K562 (cell line): ENCODE measurements at regions not wholly inside any gene's neighbourhood (a gene's known extent, or its start where the extent isn't known, plus 50 kb on each side); places are given as distances from the start of the nearest gene placed in this dataset.

Experiments
- PHF21A ChIP-seq: fragments of 450-650 bp; IDR thresholded peaks from 2 replicates; pipeline ENCODE4 v1.6.1; 2017; ENCODE audit warnings: low read depth, borderline replicate concordance
- SIN3A ChIP-seq, 2 experiments: fragments of 150-350 bp in 1 of 2; IDR thresholded peaks; 2 replicates each; pipeline ENCODE4 v1.6.1; 2011 to 2016; ENCODE audit warnings: borderline replicate concordance in 2 of 2, low read depth in 2 of 2, low read length in 2 of 2, mild to moderate bottlenecking in 2 of 2, moderate library complexity in 2 of 2; ENCODE audit not compliant: control insufficient read depth in 1 of 2
- ZNF274 ChIP-seq: IDR thresholded peaks from 2 replicates; pipeline ENCODE4 v1.6.1; 2011; ENCODE audit warnings: low read depth, mild to moderate bottlenecking, low read length, moderate library complexity, borderline replicate concordance
- ZNF347 ChIP-seq: fragments of 450-650 bp; formaldehyde crosslinking; IDR thresholded peaks from 2 replicates; pipeline ENCODE4 v1.4.0; 2020; ENCODE audit warnings: low read depth, mild to moderate bottlenecking, moderate library complexity
- TF ChIP-seq, protein P1 (sequence below): sonication (generic); formaldehyde crosslinking; IDR thresholded peaks from 2 replicates; pipeline ENCODE4 v1.9.0; 2022; ENCODE audit warnings: mild to moderate bottlenecking, missing genetic modification reagents

DNA sequence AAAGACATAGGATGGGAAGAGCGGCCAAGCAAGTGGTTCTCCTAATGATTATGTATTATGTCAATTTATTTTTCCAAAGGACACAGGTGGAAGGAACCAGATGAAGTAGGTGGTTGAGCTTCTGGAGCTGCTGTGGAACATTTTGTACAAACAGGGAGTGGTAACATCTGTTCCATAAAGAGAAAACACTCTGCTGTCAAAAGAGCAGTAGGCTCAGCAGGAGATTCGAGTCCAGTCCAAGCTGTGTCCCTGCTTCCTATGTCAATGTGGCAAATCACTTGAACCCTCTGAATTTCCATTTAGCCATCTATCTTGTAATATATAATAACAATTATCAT lies 448.0 kb upstream of the ANKRD30A start:
- TF ChIP-seq ZNF347 (CRISPR knock-in tag) (no peak), SIN3A (IDR thresholded peaks at IDR 0.05; ENCODE audit: borderline replicate concordance in 2 of 2, control insufficient read depth in 1 of 2, low read depth in 2 of 2, low read length in 2 of 2) (no peak), PHF21A (no peak), ZNF274 (no peak)
- TF ChIP-seq, protein P1, sequence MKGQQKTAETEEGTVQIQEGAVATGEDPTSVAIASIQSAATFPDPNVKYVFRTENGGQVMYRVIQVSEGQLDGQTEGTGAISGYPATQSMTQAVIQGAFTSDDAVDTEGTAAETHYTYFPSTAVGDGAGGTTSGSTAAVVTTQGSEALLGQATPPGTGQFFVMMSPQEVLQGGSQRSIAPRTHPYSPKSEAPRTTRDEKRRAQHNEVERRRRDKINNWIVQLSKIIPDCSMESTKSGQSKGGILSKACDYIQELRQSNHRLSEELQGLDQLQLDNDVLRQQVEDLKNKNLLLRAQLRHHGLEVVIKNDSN: no peak
